ENCODE measurements at regions not wholly inside any gene's neighbourhood (a gene's known extent, or its start where the extent isn't known, plus 50 kb on each side); places are given as distances from the start of the nearest gene placed in this dataset.

DNA sequence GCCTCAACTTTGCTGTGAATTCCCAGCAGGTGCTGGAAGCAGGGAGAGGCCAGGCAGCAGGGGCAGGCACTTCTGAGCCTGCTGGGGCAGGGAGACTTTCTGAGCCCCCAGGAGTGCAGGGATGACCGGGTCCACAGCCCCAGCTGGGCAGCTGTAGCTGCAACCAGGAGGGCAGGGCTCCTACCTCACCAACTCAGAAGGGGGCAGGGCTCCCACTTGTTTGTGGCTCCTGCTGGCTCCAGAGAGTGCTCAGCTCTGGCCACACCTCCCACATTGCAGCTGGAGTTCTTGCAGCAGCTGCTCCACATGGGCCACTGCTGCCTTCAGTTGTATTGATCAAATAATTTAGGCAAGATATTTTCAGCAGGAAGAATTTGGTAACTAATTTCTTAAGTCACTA is 812.3 kb downstream of the NSUN3 start:
- TF ChIP-seq, protein P1, sequence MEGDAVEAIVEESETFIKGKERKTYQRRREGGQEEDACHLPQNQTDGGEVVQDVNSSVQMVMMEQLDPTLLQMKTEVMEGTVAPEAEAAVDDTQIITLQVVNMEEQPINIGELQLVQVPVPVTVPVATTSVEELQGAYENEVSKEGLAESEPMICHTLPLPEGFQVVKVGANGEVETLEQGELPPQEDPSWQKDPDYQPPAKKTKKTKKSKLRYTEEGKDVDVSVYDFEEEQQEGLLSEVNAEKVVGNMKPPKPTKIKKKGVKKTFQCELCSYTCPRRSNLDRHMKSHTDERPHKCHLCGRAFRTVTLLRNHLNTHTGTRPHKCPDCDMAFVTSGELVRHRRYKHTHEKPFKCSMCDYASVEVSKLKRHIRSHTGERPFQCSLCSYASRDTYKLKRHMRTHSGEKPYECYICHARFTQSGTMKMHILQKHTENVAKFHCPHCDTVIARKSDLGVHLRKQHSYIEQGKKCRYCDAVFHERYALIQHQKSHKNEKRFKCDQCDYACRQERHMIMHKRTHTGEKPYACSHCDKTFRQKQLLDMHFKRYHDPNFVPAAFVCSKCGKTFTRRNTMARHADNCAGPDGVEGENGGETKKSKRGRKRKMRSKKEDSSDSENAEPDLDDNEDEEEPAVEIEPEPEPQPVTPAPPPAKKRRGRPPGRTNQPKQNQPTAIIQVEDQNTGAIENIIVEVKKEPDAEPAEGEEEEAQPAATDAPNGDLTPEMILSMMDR (conservative IDR thresholded peaks at IDR 0.05): no peak
- no peak for TF ChIP-seq ZFX (IDR thresholded peaks at IDR 0.05)

DNA sequence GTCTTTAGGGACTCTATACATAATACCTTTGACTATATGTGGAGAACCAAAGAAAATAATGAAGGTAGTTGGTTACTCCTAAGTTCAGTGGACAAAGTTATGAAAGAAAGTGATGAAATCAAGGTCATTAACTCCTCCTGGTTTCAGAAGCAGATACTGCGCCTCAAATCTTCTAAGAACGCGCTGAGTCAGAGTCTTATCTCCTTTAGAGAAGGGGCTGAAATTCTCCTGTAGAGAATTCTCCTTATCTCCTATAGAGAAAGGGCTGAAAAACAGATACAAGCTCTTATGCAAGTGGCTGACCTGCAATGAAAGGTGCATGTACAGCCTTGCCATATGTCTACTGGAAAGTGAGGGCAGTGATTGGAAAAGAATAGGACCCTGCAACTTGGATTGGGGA is 824.2 kb downstream of the NSUN3 start:
- H3K27ac ChIP-seq: no peak overlapping the region
- TF ChIP-seq ZFX (IDR thresholded peaks at IDR 0.05): no peak
- TF ChIP-seq, protein P1 (conservative IDR thresholded peaks at IDR 0.05): no peak

More for the DNA sequence above, 812.3 kb downstream of the NSUN3 start:
- no peak overlapping the region for H3K27ac ChIP-seq

DNA sequence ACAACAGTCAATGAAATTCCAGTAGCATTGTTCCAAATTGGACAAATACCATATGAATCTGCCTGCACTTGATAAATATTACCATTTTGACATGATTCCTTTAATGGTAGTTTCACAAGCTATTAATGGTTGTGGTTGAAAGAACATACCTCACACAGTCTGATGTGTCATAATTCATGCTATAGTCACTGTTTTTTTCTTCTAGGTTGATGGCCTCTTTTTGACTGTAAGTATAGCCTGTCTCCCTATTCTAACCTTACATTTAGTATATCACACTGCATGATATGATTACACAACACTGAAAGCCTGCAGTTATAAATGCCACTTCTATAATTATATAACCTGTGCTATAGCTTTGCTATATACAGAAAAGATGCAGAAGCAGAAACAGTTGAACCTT is 834.1 kb downstream of the NSUN3 start:
- no peak for TF ChIP-seq ZFX (IDR thresholded peaks at IDR 0.05)
- TF ChIP-seq, protein P1 (conservative IDR thresholded peaks at IDR 0.05): no peak
- H3K27ac ChIP-seq: no peak overlapping the region

DNA sequence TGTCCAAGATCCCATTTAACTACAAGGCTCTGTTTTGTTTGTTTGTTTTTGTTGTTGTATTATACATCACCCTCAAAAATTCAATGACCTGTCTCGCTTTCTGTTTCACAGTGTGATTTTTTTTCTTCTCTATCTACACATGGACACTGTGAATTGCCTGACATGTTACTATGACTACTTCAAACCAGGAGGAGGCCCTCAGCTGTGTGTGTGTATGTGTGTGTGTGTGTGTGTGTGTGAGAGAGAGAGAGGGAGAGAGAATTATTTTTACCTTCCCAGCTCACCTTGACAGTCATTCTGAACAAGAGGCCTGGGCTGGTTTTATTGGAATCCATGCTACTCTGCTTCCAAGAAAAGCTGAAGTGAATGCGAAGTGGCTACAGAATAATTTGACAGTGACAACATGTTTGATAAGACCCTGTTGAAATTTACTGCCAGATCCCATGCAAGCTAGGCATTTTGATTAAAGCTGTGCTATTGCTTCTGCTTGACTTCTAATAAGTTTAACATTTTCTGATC is 841.4 kb downstream of the NSUN3 start:
- no peak for TF ChIP-seq ZFX (IDR thresholded peaks at IDR 0.05)
- TF ChIP-seq, protein P1 (conservative IDR thresholded peaks at IDR 0.05): no peak

DNA sequence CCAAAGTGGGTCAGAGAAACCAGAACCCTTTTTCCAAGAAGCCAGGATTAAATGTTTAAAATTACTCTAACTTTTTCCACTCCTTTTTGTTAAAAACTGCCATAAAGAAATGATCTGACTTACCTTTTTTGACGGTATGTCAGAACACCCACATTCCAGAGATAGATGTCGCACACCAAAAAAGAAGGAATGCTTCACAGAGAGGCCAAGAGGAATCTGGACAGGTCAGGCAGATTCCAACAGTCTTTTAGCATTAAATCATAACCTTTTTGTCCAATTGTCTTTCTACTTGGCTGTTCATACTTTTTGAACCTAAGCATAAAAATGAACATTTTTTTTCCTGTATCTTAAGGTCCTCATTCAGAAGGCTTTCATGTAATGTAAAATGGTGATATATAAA is 846.9 kb downstream of the NSUN3 start:
- H3K27ac ChIP-seq: no peak overlapping the region
- TF ChIP-seq, protein P1 (conservative IDR thresholded peaks at IDR 0.05): no peak
- no peak for TF ChIP-seq ZFX (IDR thresholded peaks at IDR 0.05)

More for the DNA sequence above, 841.4 kb downstream of the NSUN3 start:
- H3K27ac ChIP-seq: no peak overlapping the region

DNA sequence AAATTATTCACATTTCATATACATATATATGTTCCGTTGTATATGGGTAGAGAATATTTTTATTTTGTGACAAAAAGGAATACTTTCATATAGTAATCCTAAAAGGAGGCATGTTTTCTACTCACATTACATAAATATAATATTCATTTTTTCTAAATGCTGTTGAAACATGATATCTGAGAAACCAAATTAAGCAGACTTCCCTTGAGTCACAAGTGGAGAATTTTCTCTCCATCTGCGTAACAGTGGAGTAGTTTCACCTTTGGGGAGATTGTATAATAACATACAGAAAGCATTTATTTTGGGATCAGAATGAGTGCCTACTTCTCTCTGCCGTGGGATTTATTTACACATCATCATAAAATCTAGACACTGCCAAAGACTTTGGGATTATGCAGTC is 849.8 kb downstream of the NSUN3 start:
- H3K27ac ChIP-seq: no peak overlapping the region
- TF ChIP-seq ZFX (IDR thresholded peaks at IDR 0.05): no peak
- TF ChIP-seq, protein P1 (conservative IDR thresholded peaks at IDR 0.05): no peak

DNA sequence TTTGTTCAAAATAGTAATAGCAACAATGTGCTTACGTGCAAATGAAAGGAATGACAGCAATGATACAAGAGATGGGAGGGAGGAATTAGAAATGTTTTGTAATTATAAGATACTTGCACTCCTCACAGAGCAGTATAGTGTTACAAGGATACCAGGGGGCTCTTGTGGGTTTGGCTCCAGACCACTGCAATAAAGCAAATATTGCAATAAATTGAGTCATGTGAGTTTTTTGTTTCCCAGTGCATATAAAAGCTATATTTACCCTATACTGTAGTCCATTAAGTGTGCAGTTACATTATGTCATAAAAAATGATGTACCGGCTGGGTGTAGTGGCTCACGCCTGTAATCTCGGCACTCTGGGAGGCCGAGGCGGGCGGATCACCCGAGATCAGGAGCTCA is 864.3 kb downstream of the NSUN3 start:
- TF ChIP-seq, protein P1 (conservative IDR thresholded peaks at IDR 0.05): no peak
- TF ChIP-seq ZFX (IDR thresholded peaks at IDR 0.05): no peak
- H3K27ac ChIP-seq: no peak overlapping the region

Data from C4-2B (cell line).